H1 (cell line): ENCODE measurements at regions not wholly inside any gene's neighbourhood (a gene's known extent, or its start where the extent isn't known, plus 50 kb on each side); places are given as distances from the start of the nearest gene placed in this dataset.

Source experiments
- ASH2L ChIP-seq: fragments of 200-600, 300-600 bp; sonication (generic); IDR thresholded peaks from one replicate; pipeline ENCODE4 v1.7.1; 2017; ENCODE audit warnings: low read length
- TCF12 ChIP-seq: IDR thresholded peaks from 2 replicates; pipeline ENCODE4 v1.6.1; 2011; ENCODE audit warnings: low read depth, mild to moderate bottlenecking, low read length
- TF ChIP-seq, protein P1 (sequence below), 3 experiments: IDR thresholded peaks; 1 replicate in 2 of 3; 2 replicates in 1 of 3; pipeline versions ENCODE4 v1.5.1 to v1.6.1; 2011; ENCODE audit warnings: low read length in 3 of 3, mild to moderate bottlenecking in 3 of 3, inconsistent platforms in 2 of 3, low read depth in 1 of 3, moderate library complexity in 1 of 3; ENCODE audit not compliant: insufficient read depth in 1 of 3; ENCODE audit errors: control extremely low read depth in 1 of 3
- TF ChIP-seq, protein P2 (sequence below): IDR thresholded peaks from 2 replicates; pipeline ENCODE4 v1.6.1; 2012; ENCODE audit warnings: low read length, inconsistent platforms

DNA sequence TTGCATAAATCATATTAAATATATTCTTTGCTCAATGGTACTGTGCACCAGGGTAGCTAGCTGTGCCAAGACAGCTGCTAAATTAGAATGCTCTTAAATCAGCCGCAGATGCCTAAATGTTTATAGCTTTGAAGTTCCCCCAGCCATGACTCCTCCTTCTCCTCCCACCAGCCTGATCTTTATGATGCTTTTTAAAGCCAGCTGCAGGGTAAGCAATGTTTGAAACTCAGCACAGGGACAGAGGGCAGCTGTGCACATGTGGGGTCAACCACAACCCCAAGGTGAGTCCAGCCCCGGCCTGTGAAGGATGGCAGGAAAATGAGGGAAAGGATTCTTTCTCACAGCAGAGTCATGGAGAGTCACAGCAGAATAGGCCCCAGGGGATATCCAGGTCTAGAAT, 635.7 kb downstream of the UQCRFS1 start (continued):
- TF ChIP-seq ASH2L = no peak
- TF ChIP-seq, protein P1, sequence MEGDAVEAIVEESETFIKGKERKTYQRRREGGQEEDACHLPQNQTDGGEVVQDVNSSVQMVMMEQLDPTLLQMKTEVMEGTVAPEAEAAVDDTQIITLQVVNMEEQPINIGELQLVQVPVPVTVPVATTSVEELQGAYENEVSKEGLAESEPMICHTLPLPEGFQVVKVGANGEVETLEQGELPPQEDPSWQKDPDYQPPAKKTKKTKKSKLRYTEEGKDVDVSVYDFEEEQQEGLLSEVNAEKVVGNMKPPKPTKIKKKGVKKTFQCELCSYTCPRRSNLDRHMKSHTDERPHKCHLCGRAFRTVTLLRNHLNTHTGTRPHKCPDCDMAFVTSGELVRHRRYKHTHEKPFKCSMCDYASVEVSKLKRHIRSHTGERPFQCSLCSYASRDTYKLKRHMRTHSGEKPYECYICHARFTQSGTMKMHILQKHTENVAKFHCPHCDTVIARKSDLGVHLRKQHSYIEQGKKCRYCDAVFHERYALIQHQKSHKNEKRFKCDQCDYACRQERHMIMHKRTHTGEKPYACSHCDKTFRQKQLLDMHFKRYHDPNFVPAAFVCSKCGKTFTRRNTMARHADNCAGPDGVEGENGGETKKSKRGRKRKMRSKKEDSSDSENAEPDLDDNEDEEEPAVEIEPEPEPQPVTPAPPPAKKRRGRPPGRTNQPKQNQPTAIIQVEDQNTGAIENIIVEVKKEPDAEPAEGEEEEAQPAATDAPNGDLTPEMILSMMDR (IDR thresholded peaks at IDR 0.05; ENCODE audit: control extremely low read depth in 1 of 3, insufficient read depth in 1 of 3, low read depth in 1 of 3, low read length in 3 of 3) = no peak
- TF ChIP-seq, protein P2, sequence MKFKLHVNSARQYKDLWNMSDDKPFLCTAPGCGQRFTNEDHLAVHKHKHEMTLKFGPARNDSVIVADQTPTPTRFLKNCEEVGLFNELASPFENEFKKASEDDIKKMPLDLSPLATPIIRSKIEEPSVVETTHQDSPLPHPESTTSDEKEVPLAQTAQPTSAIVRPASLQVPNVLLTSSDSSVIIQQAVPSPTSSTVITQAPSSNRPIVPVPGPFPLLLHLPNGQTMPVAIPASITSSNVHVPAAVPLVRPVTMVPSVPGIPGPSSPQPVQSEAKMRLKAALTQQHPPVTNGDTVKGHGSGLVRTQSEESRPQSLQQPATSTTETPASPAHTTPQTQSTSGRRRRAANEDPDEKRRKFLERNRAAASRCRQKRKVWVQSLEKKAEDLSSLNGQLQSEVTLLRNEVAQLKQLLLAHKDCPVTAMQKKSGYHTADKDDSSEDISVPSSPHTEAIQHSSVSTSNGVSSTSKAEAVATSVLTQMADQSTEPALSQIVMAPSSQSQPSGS = no peak
- no peak for TF ChIP-seq TCF12
